ENCODE measurements at regions not wholly inside any gene's neighbourhood (a gene's known extent, or its start where the extent isn't known, plus 50 kb on each side); places are given as distances from the start of the nearest gene placed in this dataset.

GRCh38 chr4:15240764-15241163, 187.1 kb upstream of the C1QTNF7 start:
- TF ChIP-seq POLR2AphosphoS5 (IDR thresholded peaks at IDR 0.05; ENCODE audit: low read depth, low read length) (no peak), TAF1 (IDR thresholded peaks at IDR 0.05; ENCODE audit: borderline replicate concordance, low read depth, low read length) (no peak), POLR2A (IDR thresholded peaks at IDR 0.05; ENCODE audit: low read depth, low read length) (no peak)

Measured in GM12892 (cell line).